ENCODE measurements at regions not wholly inside any gene's neighbourhood (a gene's known extent, or its start where the extent isn't known, plus 50 kb on each side); places are given as distances from the start of the nearest gene placed in this dataset.

- H3K9me2 ChIP-seq (ENCODE audit: insufficient read depth, low read length), result no peaks in the 10 kb centered on the region
- H3K79me2 ChIP-seq (ENCODE audit: insufficient read depth, low read depth, low read length), result no peaks in the 10 kb centered on the region
- H3K36me3 ChIP-seq (ENCODE audit: insufficient read depth, low read length), result no peaks in the 10 kb centered on the region
- peaks cover 15% of the 10 kb centered on the region for H3K4me1 ChIP-seq (ENCODE audit: insufficient read depth, low read length, poor library complexity, severe bottlenecking)
- no peak overlapping the region for H3K4me2 ChIP-seq (ENCODE audit: low read length)
- ChIA-PET POLR2A (interaction anchor here (0.6 to 0.7 kb wide), 2 partner anchors 63 to 553 kb away, joined by 3 read pairs; no protein-coding TSS in a partner anchor), CTCF (ENCODE audit: unreplicated experiment) (no interaction called here)
- no peak for TF ChIP-seq EZH2phosphoT487 (IDR thresholded peaks at IDR 0.05; ENCODE audit: borderline replicate concordance, low read depth, low read length)
- no peak for TF ChIP-seq CTCF (conservative IDR thresholded peaks at IDR 0.05; ENCODE audit: low read length)
- no peak overlapping the region for H3K27ac ChIP-seq (ENCODE audit: low read depth, low read length, poor library complexity, severe bottlenecking)
- intact Hi-C loops (cut with micrococcal nuclease; ENCODE audit: unreplicated experiment), result no loop called here
- no peaks in the 10 kb centered on the region for H4K20me1 ChIP-seq (ENCODE audit: insufficient read depth, low read length)
- no peaks in the 10 kb centered on the region for H3K9me3 ChIP-seq (ENCODE audit: low read length)
- H3K4me3 ChIP-seq (ENCODE audit: low read depth, low read length, poor library complexity, severe bottlenecking), result no peak overlapping the region
- no peak overlapping the region for H2AFZ ChIP-seq (ENCODE audit: low read length)
- BruUV-seq (replicated peaks), result no TSS peak
- no peak for DNase-seq (ENCODE audit: low spot score)
Measured at GRCh38 chr2:236404346-236404745, 140.1 kb upstream of the ASB18 start.

GRCh38 chr2:236405357-236405756 is 141.2 kb upstream of the ASB18 start:
- no peak for DNase-seq (ENCODE audit: low spot score)
- Histone ChIP-seq H3K27ac (ENCODE audit: low read depth, low read length, poor library complexity, severe bottlenecking) (no peak overlapping the region), H2AFZ (ENCODE audit: low read length) (no peak overlapping the region), H4K20me1 (ENCODE audit: insufficient read depth, low read length) (no peaks in the 10 kb centered on the region), H3K9me3 (ENCODE audit: low read length) (no peaks in the 10 kb centered on the region), H3K4me1 (ENCODE audit: insufficient read depth, low read length, poor library complexity, severe bottlenecking) (peaks cover 15% of the 10 kb centered on the region), H3K79me2 (ENCODE audit: insufficient read depth, low read depth, low read length) (no peaks in the 10 kb centered on the region), H3K36me3 (ENCODE audit: insufficient read depth, low read length) (no peaks in the 10 kb centered on the region), H3K9me2 (ENCODE audit: insufficient read depth, low read length) (no peaks in the 10 kb centered on the region), H3K4me2 (ENCODE audit: low read length) (no peak overlapping the region), H3K4me3 (ENCODE audit: low read depth, low read length, poor library complexity, severe bottlenecking) (no peak overlapping the region)
- ChIA-PET CTCF (ENCODE audit: unreplicated experiment) (no interaction called here), POLR2A (no interaction called here)
- intact Hi-C loops (cut with micrococcal nuclease; ENCODE audit: unreplicated experiment), result no loop called here
- no TSS peak for BruUV-seq (replicated peaks)
- no peak for TF ChIP-seq CTCF (conservative IDR thresholded peaks at IDR 0.05; ENCODE audit: low read length)
- no peak for TF ChIP-seq EZH2phosphoT487 (IDR thresholded peaks at IDR 0.05; ENCODE audit: borderline replicate concordance, low read depth, low read length)

GRCh38 chr2:236408090-236408489 is 143.9 kb upstream of the ASB18 start:
- no peaks in the 10 kb centered on the region for H3K9me2 ChIP-seq (ENCODE audit: insufficient read depth, low read length)
- no peaks in the 10 kb centered on the region for H3K9me3 ChIP-seq (ENCODE audit: low read length)
- no TSS peak for BruUV-seq (replicated peaks)
- TF ChIP-seq CTCF (conservative IDR thresholded peaks at IDR 0.05; ENCODE audit: low read length) (no peak), EZH2phosphoT487 (IDR thresholded peaks at IDR 0.05; ENCODE audit: borderline replicate concordance, low read depth, low read length) (no peak)
- H3K4me1 ChIP-seq (ENCODE audit: insufficient read depth, low read length, poor library complexity, severe bottlenecking), result no peaks in the 10 kb centered on the region
- H2AFZ ChIP-seq (ENCODE audit: low read length), result no peak overlapping the region
- no peak overlapping the region for H3K4me2 ChIP-seq (ENCODE audit: low read length)
- intact Hi-C loops (cut with micrococcal nuclease; ENCODE audit: unreplicated experiment), result no loop called here
- no peak overlapping the region for H3K27ac ChIP-seq (ENCODE audit: low read depth, low read length, poor library complexity, severe bottlenecking)
- CTCF ChIA-PET (ENCODE audit: unreplicated experiment), result no interaction called here
- POLR2A ChIA-PET, result no interaction called here
- H4K20me1 ChIP-seq (ENCODE audit: insufficient read depth, low read length), result no peaks in the 10 kb centered on the region
- no peaks in the 10 kb centered on the region for H3K79me2 ChIP-seq (ENCODE audit: insufficient read depth, low read depth, low read length)
- DNase-seq (ENCODE audit: low spot score), result no peak
- no peak overlapping the region for H3K4me3 ChIP-seq (ENCODE audit: low read depth, low read length, poor library complexity, severe bottlenecking)
- H3K36me3 ChIP-seq (ENCODE audit: insufficient read depth, low read length), result no peaks in the 10 kb centered on the region

All from OCI-LY7 (cell line).